HUES64 (cell line): ENCODE measurements at regions not wholly inside any gene's neighbourhood (a gene's known extent, or its start where the extent isn't known, plus 50 kb on each side); places are given as distances from the start of the nearest gene placed in this dataset.

Experiments used
- H3K27ac ChIP-seq: 2 replicates; pipeline ENCODE4 v1.7.0; 2013; ENCODE audit warnings: low read depth, low read length, inconsistent platforms
- H3K27me3 ChIP-seq: 2 replicates; pipeline ENCODE4 v1.6.1; 2013; ENCODE audit warnings: mild to moderate bottlenecking, low read length; ENCODE audit not compliant: insufficient read depth
- H3K36me3 ChIP-seq: 2 replicates; pipeline ENCODE4 v1.6.1; 2013; ENCODE audit warnings: mild to moderate bottlenecking, low read length; ENCODE audit not compliant: insufficient read depth
- H3K4me1 ChIP-seq: 2 replicates; pipeline ENCODE4 v1.6.1; 2013; ENCODE audit warnings: mild to moderate bottlenecking, low read length, moderate library complexity; ENCODE audit not compliant: insufficient read depth
- H3K4me3 ChIP-seq: 2 replicates; pipeline ENCODE4 v1.5.1; 2013; ENCODE audit warnings: mild to moderate bottlenecking, low read length, moderate library complexity
- H3K9ac ChIP-seq: 2 replicates; pipeline ENCODE4 v1.6.1; 2013; ENCODE audit warnings: mild to moderate bottlenecking, low read depth, low read length
- H3K9me3 ChIP-seq: 2 replicates; pipeline ENCODE4 v1.6.1; 2013; ENCODE audit warnings: low read depth, low read length; ENCODE audit not compliant: insufficient read depth
- WGBS: fragments of 150-250, 120-280 bp; methylation state at CpG from one replicate; pipeline ENCODE4 v1.1.7; 2013; ENCODE audit warnings: missing lambda C conversion rate; 5-methylcytosine and 5-hydroxymethylcytosine counted together

- H3K9ac ChIP-seq, result no peak overlapping the region
- no peaks in the 10 kb centered on the region for H3K27me3 ChIP-seq
- no peak overlapping the region for H3K4me3 ChIP-seq
- no peaks in the 10 kb centered on the region for H3K4me1 ChIP-seq
- no peaks in the 10 kb centered on the region for H3K36me3 ChIP-seq
- peaks cover 9% of the 10 kb centered on the region for H3K9me3 ChIP-seq
- H3K27ac ChIP-seq, result no peak overlapping the region
These were observed 286.0 kb upstream of the DEPDC1 start for GRCh38 chr1:68782890-68783289.

GRCh38 chr1:68785328-68785727 is 288.4 kb upstream of the DEPDC1 start:
- Histone ChIP-seq H3K4me3 (no peak overlapping the region), H3K27me3 (no peaks in the 10 kb centered on the region), H3K9me3 (no peaks in the 10 kb centered on the region; the same call in 1 of the 2 replicates), H3K27ac (no peak overlapping the region), H3K36me3 (no peaks in the 10 kb centered on the region), H3K9ac (no peak overlapping the region), H3K4me1 (no peaks in the 10 kb centered on the region)
- WGBS, result 50% methylated on average over 2 of the region's 2 CpGs

GRCh38 chr1:68788762-68789161 is 291.9 kb upstream of the DEPDC1 start:
- Histone ChIP-seq H3K36me3 (no peaks in the 10 kb centered on the region), H3K27me3 (no peaks in the 10 kb centered on the region), H3K27ac (no peak overlapping the region), H3K9ac (no peak overlapping the region), H3K4me3 (no peak overlapping the region), H3K4me1 (no peaks in the 10 kb centered on the region), H3K9me3 (no peaks in the 10 kb centered on the region)
- no CpG with 5 or more reads among the region's 1 CpG for WGBS

- no peaks in the 10 kb centered on the region for H3K9me3 ChIP-seq
- H3K27ac ChIP-seq, result no peak overlapping the region
- no peaks in the 10 kb centered on the region for H3K36me3 ChIP-seq
- 91% methylated on average over 3 of the region's 3 CpGs for whole genome bisulfite sequencing
- H3K27me3 ChIP-seq, result no peaks in the 10 kb centered on the region
- no peak overlapping the region for H3K4me3 ChIP-seq
- no peak overlapping the region for H3K9ac ChIP-seq
- no peaks in the 10 kb centered on the region for H3K4me1 ChIP-seq
These were observed 294.9 kb upstream of the DEPDC1 start for GRCh38 chr1:68791800-68792199.

- Histone ChIP-seq H3K36me3 (no peaks in the 10 kb centered on the region), H3K4me3 (no peak overlapping the region), H3K9me3 (no peaks in the 10 kb centered on the region), H3K27me3 (no peaks in the 10 kb centered on the region), H3K27ac (no peak overlapping the region), H3K9ac (no peak overlapping the region), H3K4me1 (no peaks in the 10 kb centered on the region)
These were observed 299.1 kb upstream of the DEPDC1 start for GRCh38 chr1:68795956-68796355.

GRCh38 chr1:68796888-68797287 is 300.0 kb upstream of the DEPDC1 start:
- H3K4me3 ChIP-seq, result no peak overlapping the region
- no peaks in the 10 kb centered on the region for H3K4me1 ChIP-seq
- H3K36me3 ChIP-seq, result no peaks in the 10 kb centered on the region
- H3K9me3 ChIP-seq, result no peaks in the 10 kb centered on the region
- H3K9ac ChIP-seq, result no peak overlapping the region
- H3K27me3 ChIP-seq, result no peaks in the 10 kb centered on the region
- H3K27ac ChIP-seq, result no peak overlapping the region

GRCh38 chr1:68798071-68798470 is 301.2 kb upstream of the DEPDC1 start:
- Histone ChIP-seq H3K9me3 (no peaks in the 10 kb centered on the region), H3K36me3 (no peaks in the 10 kb centered on the region), H3K27me3 (no peaks in the 10 kb centered on the region), H3K9ac (no peak overlapping the region), H3K4me3 (no peak overlapping the region), H3K27ac (no peak overlapping the region), H3K4me1 (no peaks in the 10 kb centered on the region)
- WGBS, result 100% methylated on average over 1 of the region's 1 CpG

GRCh38 chr1:68799096-68799495 is 302.2 kb upstream of the DEPDC1 start:
- no peaks in the 10 kb centered on the region for H3K4me1 ChIP-seq
- H3K27me3 ChIP-seq, result no peaks in the 10 kb centered on the region
- H3K4me3 ChIP-seq, result no peak overlapping the region
- H3K36me3 ChIP-seq, result no peaks in the 10 kb centered on the region
- no peak overlapping the region for H3K9ac ChIP-seq
- H3K27ac ChIP-seq, result no peak overlapping the region
- no peaks in the 10 kb centered on the region for H3K9me3 ChIP-seq

- WGBS, result 97% methylated on average over 1 of the region's 1 CpG
- Histone ChIP-seq H3K27ac (no peak overlapping the region), H3K9ac (no peak overlapping the region), H3K27me3 (no peaks in the 10 kb centered on the region), H3K36me3 (no peaks in the 10 kb centered on the region), H3K4me3 (no peak overlapping the region), H3K4me1 (no peaks in the 10 kb centered on the region), H3K9me3 (no peaks in the 10 kb centered on the region)
These were observed 303.3 kb upstream of the DEPDC1 start for GRCh38 chr1:68800182-68800581.

GRCh38 chr1:68801440-68801839 is 304.6 kb upstream of the DEPDC1 start:
- Histone ChIP-seq H3K4me1 (no peaks in the 10 kb centered on the region), H3K9me3 (no peaks in the 10 kb centered on the region), H3K9ac (no peak overlapping the region), H3K36me3 (no peaks in the 10 kb centered on the region), H3K4me3 (no peak overlapping the region), H3K27ac (no peak overlapping the region), H3K27me3 (no peaks in the 10 kb centered on the region)
- 85% methylated on average over 4 of the region's 5 CpGs for WGBS

- H3K27ac ChIP-seq, result no peak overlapping the region
- 89% methylated on average over 2 of the region's 2 CpGs for WGBS
- no peaks in the 10 kb centered on the region for H3K4me1 ChIP-seq
- H3K27me3 ChIP-seq, result no peaks in the 10 kb centered on the region
- no peaks in the 10 kb centered on the region for H3K36me3 ChIP-seq
- H3K9me3 ChIP-seq, result no peaks in the 10 kb centered on the region
- H3K9ac ChIP-seq, result no peak overlapping the region
- no peak overlapping the region for H3K4me3 ChIP-seq
These were observed 308.3 kb upstream of the DEPDC1 start for GRCh38 chr1:68805097-68805641.

- no peaks in the 10 kb centered on the region for H3K9me3 ChIP-seq
- H3K4me1 ChIP-seq, result no peaks in the 10 kb centered on the region
- H3K27ac ChIP-seq, result no peak overlapping the region
- H3K27me3 ChIP-seq, result no peaks in the 10 kb centered on the region
- no peak overlapping the region for H3K9ac ChIP-seq
- H3K4me3 ChIP-seq, result no peak overlapping the region
- 94% methylated on average over 1 of the region's 1 CpG for WGBS
- H3K36me3 ChIP-seq, result no peaks in the 10 kb centered on the region
These were observed 311.5 kb upstream of the DEPDC1 start for GRCh38 chr1:68808351-68808750.
